ENCODE measurements at regions not wholly inside any gene's neighbourhood (a gene's known extent, or its start where the extent isn't known, plus 50 kb on each side); places are given as distances from the start of the nearest gene placed in this dataset.

DNA sequence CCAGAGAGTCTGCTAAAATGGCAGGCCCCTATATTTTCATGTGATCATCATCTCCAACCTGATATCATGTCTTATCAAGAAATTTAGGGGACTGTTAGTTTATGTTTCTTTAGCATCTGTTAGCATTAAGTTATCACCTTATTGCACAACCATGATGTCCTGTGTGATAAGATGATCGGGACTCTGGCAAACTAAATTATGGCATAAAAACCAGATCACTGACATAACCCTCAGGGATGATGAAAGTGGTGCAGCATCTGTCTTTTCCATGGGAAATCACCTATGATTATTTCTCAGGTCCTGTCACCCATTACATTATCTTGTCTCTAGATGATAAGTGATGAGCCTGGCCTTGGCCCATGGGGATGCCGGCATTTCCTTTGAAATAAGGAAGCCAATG is 458.6 kb upstream of the DCC start:
- no peak overlapping the region for H3K56ac ChIP-seq (ENCODE audit: insufficient read length, low read depth, low read length)
- no CpG with 5 or more reads among the region's 2 CpGs for WGBS (ENCODE audit: extremely low coverage, insufficient read length, low lambda C conversion rate)
- DNase-seq, result no peak

More for the DNA sequence above, 458.6 kb upstream of the DCC start:
- Histone ChIP-seq H4K91ac (ENCODE audit: insufficient read length, low read depth, low read length) (no peak overlapping the region), H2BK20ac (ENCODE audit: low read depth, low read length, poor library complexity, severe bottlenecking) (no peak overlapping the region), H3K9ac (ENCODE audit: extremely low read depth, insufficient read length, low read length) (no peak overlapping the region), H3K23ac (ENCODE audit: insufficient read length, low read depth, low read length) (no peak overlapping the region), H2BK12ac (ENCODE audit: insufficient read length, low read depth, low read length) (no peak overlapping the region), H3K79me2 (ENCODE audit: insufficient read depth, low read length) (no peaks in the 10 kb centered on the region), H2BK5ac (ENCODE audit: insufficient read length, low read length) (no peak overlapping the region), H3K4me1 (ENCODE audit: insufficient read depth, low read length) (no peaks in the 10 kb centered on the region), H4K5ac (ENCODE audit: insufficient read length, low read depth, low read length) (no peak overlapping the region), H3K79me1 (ENCODE audit: insufficient read depth, low read depth, low read length, poor library complexity, severe bottlenecking) (no peaks in the 10 kb centered on the region), H2AFZ (ENCODE audit: low read length) (no peak overlapping the region), H2BK15ac (ENCODE audit: low read depth, low read length) (no peak overlapping the region), H3K4ac (ENCODE audit: low read depth, low read length) (no peak overlapping the region), H3K27me3 (ENCODE audit: insufficient read depth, low read length) (no peaks in the 10 kb centered on the region), H3K23me2 (ENCODE audit: insufficient read length, low read depth, low read length, poor library complexity, severe bottlenecking) (no peaks in the 10 kb centered on the region), H3T11ph (ENCODE audit: low read length) (no peak overlapping the region), H3K18ac (ENCODE audit: insufficient read length, low read depth, low read length) (no peak overlapping the region), H3K4me2 (ENCODE audit: insufficient read depth, insufficient read length, low read length) (no peak overlapping the region), H2BK120ac (ENCODE audit: low read depth, low read length, poor library complexity, severe bottlenecking) (no peak overlapping the region), H2AK5ac (ENCODE audit: insufficient read length, low read length) (no peak overlapping the region), H3K14ac (ENCODE audit: insufficient read depth, low read length) (no peak overlapping the region), H4K8ac (replicated peaks; ENCODE audit: insufficient read length, low read depth, low read length) (no peak overlapping the region), H3K9me3 (ENCODE audit: control insufficient read depth, low read depth, low read length) (no peaks in the 10 kb centered on the region), H4K20me1 (ENCODE audit: control insufficient read depth, insufficient read depth, insufficient read length) (no peaks in the 10 kb centered on the region), H3K27ac (ENCODE audit: insufficient read length, low read depth, low read length) (no peak overlapping the region)
- H3K4me1 Mint-ChIP-seq, result peaks cover 0 to 2% of the 10 kb centered on the region in 2 experiments; a peak in 1 of 4 replicates
- H3K36me3 Mint-ChIP-seq (ENCODE audit: insufficient read depth in 1 of 3, low read depth in 3 of 3), result no peaks in the 10 kb centered on the region; a peak in 1 of 7 replicates
- peaks cover 0 to under 1% of the 10 kb centered on the region in 2 experiments; a peak in 3 of 5 replicates for H3K9me3 Mint-ChIP-seq
- H3K4me3 Mint-ChIP-seq, result no peak overlapping the region
- H3K27ac Mint-ChIP-seq, result no peak overlapping the region
- H3K27me3 Mint-ChIP-seq (ENCODE audit: low read depth), result no peaks in the 10 kb centered on the region
- no peak for TF ChIP-seq CTCF (conservative IDR thresholded peaks at IDR 0.05)
